Keratinocyte (primary cell): ENCODE measurements at regions not wholly inside any gene's neighbourhood (a gene's known extent, or its start where the extent isn't known, plus 50 kb on each side); places are given as distances from the start of the nearest gene placed in this dataset.

Source experiments
- CTCF ChIP-seq, 3 experiments: IDR thresholded peaks in 1 of 3; conservative IDR thresholded peaks in 1 of 3; optimal IDR thresholded peaks in 1 of 3; 2 replicates in 2 of 3; 3 replicates in 1 of 3; pipeline versions ENCODE3 to v1.5.1; 2011; ENCODE audit warnings: low read length in 3 of 3, mild to moderate bottlenecking in 3 of 3, moderate library complexity in 2 of 3, control low read depth in 1 of 3, inconsistent platforms in 1 of 3; ENCODE audit not compliant: insufficient read depth in 2 of 3; ENCODE audit errors: extremely low read depth in 1 of 3
- EZH2 ChIP-seq: IDR thresholded peaks from one replicate; pipeline ENCODE4 v1.6.1; 2012; ENCODE audit warnings: inconsistent platforms, mild to moderate bottlenecking, low read length, moderate library complexity

- TF ChIP-seq EZH2 (no peak), CTCF (optimal IDR thresholded peaks at IDR 0.05 in 1 of 3, IDR thresholded peaks at IDR 0.05 in 1 of 3, conservative IDR thresholded peaks at IDR 0.05 in 1 of 3; ENCODE audit: extremely low read depth in 1 of 3, insufficient read depth in 2 of 3, low read length in 3 of 3) (no peak)
Observed at GRCh38 chr2:59561281-59561680, 992.2 kb downstream of the BCL11A start.
